Erythroblast (primary cell): ENCODE measurements at regions not wholly inside any gene's neighbourhood (a gene's known extent, or its start where the extent isn't known, plus 50 kb on each side); places are given as distances from the start of the nearest gene placed in this dataset.

Experiments
- GATA1 ChIP-seq: IDR thresholded peaks from 2 replicates; pipeline ENCODE4 v1.6.1; 2011; ENCODE audit warnings: low read depth, mild to moderate bottlenecking, control low read depth, low read length, moderate library complexity
- POLR2A ChIP-seq: IDR thresholded peaks from 2 replicates; pipeline ENCODE4 v1.6.1; 2011; ENCODE audit warnings: mild to moderate bottlenecking, low read length

- TF ChIP-seq POLR2A (no peak), GATA1 (no peak)
These were observed 437.7 kb downstream of the DIPK2A start for GRCh38 chr3:144409319-144409718.
